HEK293 (cell line): ENCODE measurements at regions not wholly inside any gene's neighbourhood (a gene's known extent, or its start where the extent isn't known, plus 50 kb on each side); places are given as distances from the start of the nearest gene placed in this dataset.

Experiments
- CTCF ChIP-seq: fragments of 450-650 bp; formaldehyde crosslinking; IDR thresholded peaks from 2 replicates; pipeline ENCODE4 v1.5.1; 2016; ENCODE audit warnings: missing biosample characterization, missing genetic modification characterization
- HOXD13 ChIP-seq: sonication (generic); formaldehyde crosslinking; IDR thresholded peaks from 2 replicates; pipeline ENCODE4 v1.8.0; 2022; ENCODE audit warnings: missing genetic modification reagents, borderline replicate concordance
- ZNF175 ChIP-seq: fragments of 450-650 bp; formaldehyde crosslinking; IDR thresholded peaks from 2 replicates; pipeline ENCODE4 v1.5.1; 2016; ENCODE audit warnings: missing biosample characterization, missing genetic modification characterization

- TF ChIP-seq HOXD13 (CRISPR knock-in tag) (no peak), CTCF (tag by site-specific recombination) (no peak), ZNF175 (no peak)
Measured at GRCh38 chr14:22409006-22409405, 180.0 kb downstream of the DAD1 start.
